Neural progenitor cell (in vitro differentiated cells): ENCODE measurements at regions not wholly inside any gene's neighbourhood (a gene's known extent, or its start where the extent isn't known, plus 50 kb on each side); places are given as distances from the start of the nearest gene placed in this dataset.

Experiments used
- DNase-seq: peaks from one replicate; pipeline ENCODE4 v3.0.0-alpha.2; 2016; ENCODE audit warnings: low spot score
- H2AFZ ChIP-seq: fragments of 200-600 bp; sonication (generic); replicated peaks from 2 replicates; pipeline ENCODE4 v1.6.1; 2016; ENCODE audit warnings: antibody characterized with exemption
- H3F3A ChIP-seq: fragments of 200-600 bp; sonication (generic); 2 replicates; pipeline ENCODE4 v1.6.1; 2016; ENCODE audit warnings: antibody characterized with exemption, low read depth
- H3K27ac ChIP-seq: fragments of 200-600 bp; sonication (generic); 2 replicates; pipeline ENCODE4 v1.5.1; 2016; ENCODE audit warnings: mild to moderate bottlenecking
- H3K27me3 ChIP-seq: fragments of 200-600 bp; sonication (generic); 2 replicates; pipeline ENCODE4 v1.6.1; 2016; ENCODE audit warnings: mild to moderate bottlenecking, moderate library complexity
- H3K36me3 ChIP-seq: fragments of 200-600 bp; sonication (generic); 2 replicates; pipeline ENCODE4 v1.5.1; 2016
- H3K4me1 ChIP-seq: fragments of 200-600 bp; sonication (generic); 2 replicates; pipeline ENCODE4 v1.6.1; 2016; ENCODE audit warnings: mixed run types
- H3K4me2 ChIP-seq: fragments of 200-600 bp; sonication (generic); 2 replicates; pipeline ENCODE4 v1.6.1; 2016
- H3K4me3 ChIP-seq: fragments of 200-600 bp; sonication (generic); 2 replicates; pipeline ENCODE4 v1.5.1; 2016
- H3K79me2 ChIP-seq: fragments of 200-600 bp; sonication (generic); 2 replicates; pipeline ENCODE4 v1.6.1; 2016; ENCODE audit warnings: low read depth
- H3K9ac ChIP-seq: fragments of 200-600 bp; sonication (generic); 2 replicates; pipeline ENCODE4 v1.6.1; 2016
- H3K9me3 ChIP-seq: fragments of 200-600 bp; sonication (generic); 2 replicates; pipeline ENCODE4 v1.5.1; 2016; ENCODE audit warnings: low read depth
- H4K20me1 ChIP-seq: fragments of 200-600 bp; sonication (generic); 2 replicates; pipeline ENCODE4 v1.6.1; 2016; ENCODE audit warnings: low read depth
- H3K27ac Mint-ChIP-seq: 3 replicates; pipeline ENCODE4 v1.8.0; 2021; ENCODE audit warnings: mixed read lengths
- H3K27me3 Mint-ChIP-seq: 2 replicates; pipeline ENCODE4 v1.8.0; 2022; ENCODE audit warnings: low read depth, mild to moderate bottlenecking, inconsistent platforms, moderate library complexity, mixed read lengths; ENCODE audit not compliant: insufficient read depth
- H3K36me3 Mint-ChIP-seq: 3 replicates; pipeline ENCODE4 v1.8.0; 2021; ENCODE audit warnings: mixed read lengths
- H3K4me1 Mint-ChIP-seq: 3 replicates; pipeline ENCODE4 v1.8.0; 2021; ENCODE audit warnings: mixed read lengths
- H3K4me3 Mint-ChIP-seq: 3 replicates; pipeline ENCODE4 v1.8.0; 2021; ENCODE audit warnings: mild to moderate bottlenecking, moderate library complexity, mixed read lengths
- H3K9me3 Mint-ChIP-seq: 3 replicates; pipeline ENCODE4 v1.8.0; 2020; ENCODE audit warnings: mixed read lengths
- EZH2 ChIP-seq: fragments of 200-600 bp; sonication (generic); IDR thresholded peaks from 2 replicates; pipeline ENCODE4 v1.6.1; 2017; ENCODE audit warnings: antibody characterized with exemption, mild to moderate bottlenecking, moderate library complexity
- EZH2phosphoT487 ChIP-seq: fragments of 200-600 bp; sonication (generic); IDR thresholded peaks from 2 replicates; pipeline ENCODE4 v1.6.1; 2017; ENCODE audit warnings: antibody characterized with exemption
- TF ChIP-seq, protein P1 (sequence below): fragments of 200-600 bp; sonication (generic); IDR thresholded peaks from 2 replicates; pipeline ENCODE4 v1.5.1; 2017; ENCODE audit warnings: antibody characterized with exemption, mild to moderate bottlenecking

DNA sequence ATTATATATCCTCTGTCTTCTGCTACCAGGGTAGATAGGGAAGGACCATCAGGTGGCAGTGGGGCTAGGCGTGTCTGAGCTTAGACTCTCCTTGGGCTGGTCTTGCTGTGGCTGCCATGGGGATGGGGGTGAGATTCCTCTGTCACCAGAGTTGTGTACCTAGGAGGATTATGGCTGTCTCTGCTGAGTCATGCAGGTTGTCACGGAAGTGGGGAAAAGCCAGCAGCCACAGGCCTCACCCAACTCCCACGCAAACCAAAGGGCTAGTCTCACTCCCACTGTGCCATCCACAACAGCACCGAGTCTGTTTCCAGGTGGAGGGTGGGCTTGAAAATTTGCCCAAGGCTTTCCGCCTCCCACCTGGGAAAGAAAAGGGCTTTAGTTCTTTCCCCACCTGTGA is 476.1 kb downstream of the CYLC2 start:
- Histone ChIP-seq H4K20me1 (no peaks in the 10 kb centered on the region), H3K9me3 (peaks cover 11% of the 10 kb centered on the region), H3K36me3 (no peaks in the 10 kb centered on the region), H3K27me3 (no peaks in the 10 kb centered on the region), H3K9ac (no peak overlapping the region), H3K4me1 (no peaks in the 10 kb centered on the region), H3K4me3 (no peak overlapping the region), H3K27ac (no peak overlapping the region), H3F3A (no peaks in the 10 kb centered on the region), H3K4me2 (no peak overlapping the region), H2AFZ (no peak overlapping the region), H3K79me2 (no peaks in the 10 kb centered on the region)
- Mint-ChIP-seq H3K4me3 (no peak overlapping the region), H3K36me3 (no peaks in the 10 kb centered on the region), H3K27ac (no peak overlapping the region), H3K27me3 (no peaks in the 10 kb centered on the region), H3K4me1 (no peaks in the 10 kb centered on the region), H3K9me3 (no peaks in the 10 kb centered on the region)
- no peak for DNase-seq
- TF ChIP-seq EZH2phosphoT487 (no peak), EZH2 (no peak)
- TF ChIP-seq, protein P1, sequence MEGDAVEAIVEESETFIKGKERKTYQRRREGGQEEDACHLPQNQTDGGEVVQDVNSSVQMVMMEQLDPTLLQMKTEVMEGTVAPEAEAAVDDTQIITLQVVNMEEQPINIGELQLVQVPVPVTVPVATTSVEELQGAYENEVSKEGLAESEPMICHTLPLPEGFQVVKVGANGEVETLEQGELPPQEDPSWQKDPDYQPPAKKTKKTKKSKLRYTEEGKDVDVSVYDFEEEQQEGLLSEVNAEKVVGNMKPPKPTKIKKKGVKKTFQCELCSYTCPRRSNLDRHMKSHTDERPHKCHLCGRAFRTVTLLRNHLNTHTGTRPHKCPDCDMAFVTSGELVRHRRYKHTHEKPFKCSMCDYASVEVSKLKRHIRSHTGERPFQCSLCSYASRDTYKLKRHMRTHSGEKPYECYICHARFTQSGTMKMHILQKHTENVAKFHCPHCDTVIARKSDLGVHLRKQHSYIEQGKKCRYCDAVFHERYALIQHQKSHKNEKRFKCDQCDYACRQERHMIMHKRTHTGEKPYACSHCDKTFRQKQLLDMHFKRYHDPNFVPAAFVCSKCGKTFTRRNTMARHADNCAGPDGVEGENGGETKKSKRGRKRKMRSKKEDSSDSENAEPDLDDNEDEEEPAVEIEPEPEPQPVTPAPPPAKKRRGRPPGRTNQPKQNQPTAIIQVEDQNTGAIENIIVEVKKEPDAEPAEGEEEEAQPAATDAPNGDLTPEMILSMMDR: no peak

DNA sequence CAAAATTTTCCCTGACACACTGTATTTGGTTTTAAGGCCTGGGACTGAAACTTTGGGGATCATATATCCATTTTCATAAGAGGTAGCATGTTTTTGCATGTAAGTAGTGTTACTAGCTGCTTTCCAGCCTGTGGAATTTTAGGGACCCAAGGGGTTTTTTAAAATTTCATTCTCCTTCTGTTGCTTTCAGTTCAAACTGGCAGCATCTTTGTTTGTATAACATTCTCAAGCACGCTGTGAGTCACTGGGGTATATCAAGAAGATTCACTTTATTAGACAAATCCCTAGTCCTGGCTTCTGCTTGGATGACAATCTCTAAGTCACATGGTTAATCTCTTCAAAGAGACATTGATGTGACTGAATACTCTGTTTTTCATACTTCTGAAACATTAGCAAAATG is 479.0 kb downstream of the CYLC2 start:
- Mint-ChIP-seq H3K4me1 (no peaks in the 10 kb centered on the region), H3K27ac (no peak overlapping the region), H3K36me3 (no peaks in the 10 kb centered on the region), H3K4me3 (no peak overlapping the region), H3K27me3 (no peaks in the 10 kb centered on the region), H3K9me3 (no peaks in the 10 kb centered on the region)
- Histone ChIP-seq H3K27ac (no peak overlapping the region), H2AFZ (no peak overlapping the region), H4K20me1 (no peaks in the 10 kb centered on the region), H3K4me1 (no peaks in the 10 kb centered on the region), H3K79me2 (no peaks in the 10 kb centered on the region), H3F3A (no peaks in the 10 kb centered on the region), H3K27me3 (no peaks in the 10 kb centered on the region), H3K4me3 (no peak overlapping the region), H3K36me3 (no peaks in the 10 kb centered on the region), H3K9me3 (peaks cover 4% of the 10 kb centered on the region), H3K9ac (no peak overlapping the region), H3K4me2 (no peak overlapping the region)
- TF ChIP-seq EZH2 (no peak), EZH2phosphoT487 (no peak)
- TF ChIP-seq, protein P1: no peak
- DNase-seq: no peak

DNA sequence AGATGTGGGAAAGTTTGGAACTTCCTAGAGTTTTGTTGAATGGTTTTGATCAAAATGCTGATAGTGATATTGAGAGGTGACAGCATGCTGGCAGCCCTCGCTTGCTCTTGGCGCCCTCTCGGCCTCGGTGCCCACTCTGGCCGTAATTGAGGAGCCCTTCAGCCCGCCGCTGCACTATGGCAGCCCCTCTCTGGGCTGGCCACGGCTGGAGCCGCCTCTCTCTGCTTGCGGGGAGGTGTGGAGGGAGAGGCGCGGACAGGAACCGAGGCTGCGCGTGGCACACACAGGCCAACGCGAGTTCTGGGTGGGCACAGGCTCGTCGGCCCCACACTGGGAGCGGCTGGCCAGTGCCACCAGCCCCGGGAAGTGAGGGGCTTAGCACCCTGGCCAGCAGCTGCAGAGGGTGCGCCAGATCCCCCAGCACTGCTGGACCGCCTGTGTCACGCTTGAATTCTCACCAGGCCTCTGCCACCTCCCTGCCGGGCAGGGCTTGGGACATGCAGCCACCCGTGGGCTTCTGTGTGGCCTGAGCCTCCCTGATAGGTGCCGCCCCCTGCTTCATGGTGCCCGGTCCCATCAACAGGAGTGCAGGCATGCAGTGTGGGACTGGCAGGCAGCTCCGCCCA is 488.5 kb downstream of the CYLC2 start:
- DNase-seq: no peak
- Mint-ChIP-seq H3K36me3 (no peaks in the 10 kb centered on the region), H3K4me3 (no peak overlapping the region), H3K4me1 (no peaks in the 10 kb centered on the region), H3K27ac (no peak overlapping the region), H3K9me3 (peaks cover 9% of the 10 kb centered on the region), H3K27me3 (no peaks in the 10 kb centered on the region)
- Histone ChIP-seq H2AFZ (no peak overlapping the region), H4K20me1 (no peaks in the 10 kb centered on the region), H3K36me3 (no peaks in the 10 kb centered on the region), H3K27me3 (no peaks in the 10 kb centered on the region), H3K4me1 (no peaks in the 10 kb centered on the region), H3K9me3 (peaks cover 4% of the 10 kb centered on the region), H3K27ac (no peak overlapping the region), H3K9ac (no peak overlapping the region), H3K4me2 (no peak overlapping the region), H3K4me3 (no peak overlapping the region), H3K79me2 (no peaks in the 10 kb centered on the region), H3F3A (no peaks in the 10 kb centered on the region)
- TF ChIP-seq EZH2 (no peak), EZH2phosphoT487 (no peak)
- TF ChIP-seq, protein P1: no peak
